ENCODE measurements at regions not wholly inside any gene's neighbourhood (a gene's known extent, or its start where the extent isn't known, plus 50 kb on each side); places are given as distances from the start of the nearest gene placed in this dataset.

DNA sequence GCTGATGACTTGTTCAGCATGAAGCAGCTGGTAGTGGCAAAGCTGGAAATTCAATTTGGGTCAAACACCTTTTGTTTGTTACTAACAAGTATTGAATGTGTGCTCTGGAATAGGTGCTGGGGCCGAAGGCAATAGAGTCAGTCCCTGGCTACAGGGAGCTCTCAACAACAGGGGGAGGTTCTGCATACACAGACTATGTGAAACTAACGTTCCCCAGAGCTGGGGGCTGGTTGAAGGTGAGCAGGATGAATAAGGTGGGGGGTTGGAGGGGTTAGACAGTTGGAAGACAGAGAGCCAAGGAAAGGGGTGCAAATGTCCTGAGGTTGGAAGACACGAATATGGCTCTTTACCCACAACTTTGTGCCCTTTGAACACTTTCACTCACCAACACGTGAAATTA is 84.1 kb upstream of the PLPP4 start:
- TF ChIP-seq EZH2phosphoT487 (IDR thresholded peaks at IDR 0.05; ENCODE audit: borderline replicate concordance, low read length) = no peak
- TF ChIP-seq, protein P1, sequence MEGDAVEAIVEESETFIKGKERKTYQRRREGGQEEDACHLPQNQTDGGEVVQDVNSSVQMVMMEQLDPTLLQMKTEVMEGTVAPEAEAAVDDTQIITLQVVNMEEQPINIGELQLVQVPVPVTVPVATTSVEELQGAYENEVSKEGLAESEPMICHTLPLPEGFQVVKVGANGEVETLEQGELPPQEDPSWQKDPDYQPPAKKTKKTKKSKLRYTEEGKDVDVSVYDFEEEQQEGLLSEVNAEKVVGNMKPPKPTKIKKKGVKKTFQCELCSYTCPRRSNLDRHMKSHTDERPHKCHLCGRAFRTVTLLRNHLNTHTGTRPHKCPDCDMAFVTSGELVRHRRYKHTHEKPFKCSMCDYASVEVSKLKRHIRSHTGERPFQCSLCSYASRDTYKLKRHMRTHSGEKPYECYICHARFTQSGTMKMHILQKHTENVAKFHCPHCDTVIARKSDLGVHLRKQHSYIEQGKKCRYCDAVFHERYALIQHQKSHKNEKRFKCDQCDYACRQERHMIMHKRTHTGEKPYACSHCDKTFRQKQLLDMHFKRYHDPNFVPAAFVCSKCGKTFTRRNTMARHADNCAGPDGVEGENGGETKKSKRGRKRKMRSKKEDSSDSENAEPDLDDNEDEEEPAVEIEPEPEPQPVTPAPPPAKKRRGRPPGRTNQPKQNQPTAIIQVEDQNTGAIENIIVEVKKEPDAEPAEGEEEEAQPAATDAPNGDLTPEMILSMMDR (IDR thresholded peaks at IDR 0.05; ENCODE audit: low read depth, low read length, poor library complexity, severe bottlenecking) = no peak
- H3F3A ChIP-seq (ENCODE audit: control insufficient read depth, insufficient read depth) = no peaks in the 10 kb centered on the region
- no peaks in the 10 kb centered on the region for H3K4me1 ChIP-seq (ENCODE audit: control insufficient read depth, low read length)
- no peaks in the 10 kb centered on the region for H3K36me3 ChIP-seq (ENCODE audit: control insufficient read depth, low read length)
- no peaks in the 10 kb centered on the region for H3K27me3 ChIP-seq (ENCODE audit: control insufficient read depth, low read length)
- no peak overlapping the region for H3K4me3 ChIP-seq (ENCODE audit: low read length)
- H4K20me1 ChIP-seq (ENCODE audit: control insufficient read depth, insufficient read depth, low read depth, low read length) = no peaks in the 10 kb centered on the region
- H3K79me2 ChIP-seq (ENCODE audit: control insufficient read depth, low read length) = no peaks in the 10 kb centered on the region
- H3K4me2 ChIP-seq (ENCODE audit: low read length) = no peak overlapping the region
- H3K9me3 ChIP-seq (ENCODE audit: control insufficient read depth, insufficient read depth, low read length) = no peaks in the 10 kb centered on the region
- no peaks in the 10 kb centered on the region for H3K9me2 ChIP-seq (replicated peaks; ENCODE audit: control insufficient read depth, low read length)
- no peak overlapping the region for H3K27ac ChIP-seq (ENCODE audit: low read depth, low read length)

DNA sequence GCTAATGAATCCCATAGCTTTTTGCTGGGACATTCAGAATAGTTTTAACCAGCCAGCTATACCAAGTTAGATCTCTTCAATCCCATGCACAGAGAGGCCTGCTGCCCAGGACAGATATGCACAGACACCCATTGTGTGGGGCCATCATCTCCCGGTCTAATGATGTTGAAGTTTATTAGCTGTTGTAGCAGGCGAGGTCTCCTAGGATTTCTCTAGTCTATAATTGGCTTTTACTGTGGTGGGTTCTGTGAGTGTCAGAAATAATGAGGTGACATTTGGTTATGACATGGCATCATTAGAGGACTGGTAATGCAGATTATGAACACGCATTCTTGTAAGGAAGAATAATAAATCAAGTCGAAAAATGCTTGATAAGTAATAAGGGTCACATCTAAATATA is 81.4 kb upstream of the PLPP4 start:
- Histone ChIP-seq H3K27ac (ENCODE audit: low read depth, low read length) (no peak overlapping the region), H3F3A (ENCODE audit: control insufficient read depth, insufficient read depth) (no peaks in the 10 kb centered on the region), H3K27me3 (ENCODE audit: control insufficient read depth, low read length) (no peaks in the 10 kb centered on the region), H3K9me2 (replicated peaks; ENCODE audit: control insufficient read depth, low read length) (no peaks in the 10 kb centered on the region), H3K4me3 (ENCODE audit: low read length) (no peak overlapping the region), H3K36me3 (ENCODE audit: control insufficient read depth, low read length) (no peaks in the 10 kb centered on the region), H3K4me1 (ENCODE audit: control insufficient read depth, low read length) (no peaks in the 10 kb centered on the region), H3K79me2 (ENCODE audit: control insufficient read depth, low read length) (no peaks in the 10 kb centered on the region), H3K9me3 (ENCODE audit: control insufficient read depth, insufficient read depth, low read length) (no peaks in the 10 kb centered on the region), H4K20me1 (ENCODE audit: control insufficient read depth, insufficient read depth, low read depth, low read length) (no peaks in the 10 kb centered on the region), H3K4me2 (ENCODE audit: low read length) (no peak overlapping the region)
- TF ChIP-seq EZH2phosphoT487 (IDR thresholded peaks at IDR 0.05; ENCODE audit: borderline replicate concordance, low read length) = no peak
- TF ChIP-seq, protein P1 (IDR thresholded peaks at IDR 0.05; ENCODE audit: low read depth, low read length, poor library complexity, severe bottlenecking) = no peak

DNA sequence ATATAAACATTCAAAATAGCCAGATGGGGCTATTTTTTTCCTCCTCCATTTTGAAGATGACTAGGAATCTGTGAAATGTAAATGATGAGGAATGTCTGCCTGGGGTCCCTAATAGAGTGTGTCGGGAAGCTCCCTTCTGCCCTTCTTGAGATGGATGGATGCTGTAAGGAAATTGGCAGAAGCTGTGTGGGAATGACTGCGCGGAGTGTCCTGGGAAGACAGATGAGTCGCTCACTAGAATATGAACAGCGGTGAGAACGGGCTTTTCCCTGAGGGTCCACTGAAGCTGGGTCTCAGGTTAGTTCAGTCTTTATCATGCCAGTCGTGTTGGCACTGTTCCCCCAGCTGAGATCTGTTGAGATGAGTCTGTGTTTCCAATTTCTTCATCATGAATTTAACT is 75.1 kb upstream of the PLPP4 start:
- TF ChIP-seq, protein P1 (IDR thresholded peaks at IDR 0.05; ENCODE audit: low read depth, low read length, poor library complexity, severe bottlenecking) = no peak
- no peak for TF ChIP-seq EZH2phosphoT487 (IDR thresholded peaks at IDR 0.05; ENCODE audit: borderline replicate concordance, low read length)
- Histone ChIP-seq H3K36me3 (ENCODE audit: control insufficient read depth, low read length) (no peaks in the 10 kb centered on the region), H3K27me3 (ENCODE audit: control insufficient read depth, low read length) (no peaks in the 10 kb centered on the region), H3K4me2 (ENCODE audit: low read length) (no peak overlapping the region), H4K20me1 (ENCODE audit: control insufficient read depth, insufficient read depth, low read depth, low read length) (no peaks in the 10 kb centered on the region), H3K79me2 (ENCODE audit: control insufficient read depth, low read length) (no peaks in the 10 kb centered on the region), H3K4me3 (ENCODE audit: low read length) (no peak overlapping the region), H3K4me1 (ENCODE audit: control insufficient read depth, low read length) (no peaks in the 10 kb centered on the region), H3F3A (ENCODE audit: control insufficient read depth, insufficient read depth) (no peaks in the 10 kb centered on the region), H3K27ac (ENCODE audit: low read depth, low read length) (no peak overlapping the region), H3K9me3 (ENCODE audit: control insufficient read depth, insufficient read depth, low read length) (no peaks in the 10 kb centered on the region), H3K9me2 (replicated peaks; ENCODE audit: control insufficient read depth, low read length) (no peaks in the 10 kb centered on the region)

DNA sequence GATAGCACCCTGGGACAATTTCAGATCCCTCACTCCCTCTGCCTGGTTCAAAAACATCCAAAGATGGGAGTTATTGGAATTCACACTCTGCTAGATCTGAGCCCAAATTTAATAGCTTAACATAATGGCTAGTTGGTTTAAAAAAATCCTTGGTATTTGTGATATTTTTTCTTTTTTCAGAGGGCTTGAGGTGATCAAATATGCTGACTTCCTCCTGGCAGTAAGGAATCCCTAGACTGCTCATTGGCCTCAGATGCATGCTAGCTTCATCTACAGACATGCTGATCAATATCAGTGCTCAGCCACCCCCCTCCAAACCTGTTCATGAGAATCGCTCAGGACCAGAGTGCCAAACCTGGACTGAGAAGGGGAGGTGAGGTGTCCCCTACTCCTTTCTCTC is 74.7 kb upstream of the PLPP4 start:
- Histone ChIP-seq H3K27ac (ENCODE audit: low read depth, low read length) (no peak overlapping the region), H4K20me1 (ENCODE audit: control insufficient read depth, insufficient read depth, low read depth, low read length) (no peaks in the 10 kb centered on the region), H3K36me3 (ENCODE audit: control insufficient read depth, low read length) (no peaks in the 10 kb centered on the region), H3K79me2 (ENCODE audit: control insufficient read depth, low read length) (no peaks in the 10 kb centered on the region), H3K4me1 (ENCODE audit: control insufficient read depth, low read length) (no peaks in the 10 kb centered on the region), H3K4me3 (ENCODE audit: low read length) (no peak overlapping the region), H3K9me3 (ENCODE audit: control insufficient read depth, insufficient read depth, low read length) (no peaks in the 10 kb centered on the region), H3K9me2 (replicated peaks; ENCODE audit: control insufficient read depth, low read length) (no peaks in the 10 kb centered on the region), H3K27me3 (ENCODE audit: control insufficient read depth, low read length) (no peaks in the 10 kb centered on the region), H3F3A (ENCODE audit: control insufficient read depth, insufficient read depth) (no peaks in the 10 kb centered on the region), H3K4me2 (ENCODE audit: low read length) (no peak overlapping the region)
- TF ChIP-seq, protein P1 (IDR thresholded peaks at IDR 0.05; ENCODE audit: low read depth, low read length, poor library complexity, severe bottlenecking) = no peak
- TF ChIP-seq EZH2phosphoT487 (IDR thresholded peaks at IDR 0.05; ENCODE audit: borderline replicate concordance, low read length) = no peak
